ENCODE measurements at regions not wholly inside any gene's neighbourhood (a gene's known extent, or its start where the extent isn't known, plus 50 kb on each side); places are given as distances from the start of the nearest gene placed in this dataset.

- H3K4me3 Mint-ChIP-seq (ENCODE audit: unreplicated experiment), result no peak overlapping the region
- no peaks in the 10 kb centered on the region for H3K9me3 Mint-ChIP-seq (ENCODE audit: unreplicated experiment)
- H3K27ac Mint-ChIP-seq (ENCODE audit: unreplicated experiment), result no peak overlapping the region
- no peaks in the 10 kb centered on the region for H3K36me3 Mint-ChIP-seq (ENCODE audit: low read depth, unreplicated experiment)
- no peak for TF ChIP-seq CTCF (IDR thresholded peaks at IDR 0.05; ENCODE audit: unreplicated experiment)
- H3K27me3 Mint-ChIP-seq (ENCODE audit: unreplicated experiment), result no peaks in the 10 kb centered on the region
- H3K4me1 Mint-ChIP-seq (ENCODE audit: unreplicated experiment), result peaks cover 4% of the 10 kb centered on the region
- no peak for DNase-seq (ENCODE audit: low spot score)
These were observed 336.7 kb upstream of the ZFHX3 start for GRCh38 chr16:73384506-73385089.

GRCh38 chr16:73383988-73384365 is 336.0 kb upstream of the ZFHX3 start:
- DNase-seq (ENCODE audit: low spot score), result no peak
- Mint-ChIP-seq H3K36me3 (ENCODE audit: low read depth, unreplicated experiment) (no peaks in the 10 kb centered on the region), H3K27ac (ENCODE audit: unreplicated experiment) (no peak overlapping the region), H3K4me3 (ENCODE audit: unreplicated experiment) (no peak overlapping the region), H3K9me3 (ENCODE audit: unreplicated experiment) (no peaks in the 10 kb centered on the region), H3K27me3 (ENCODE audit: unreplicated experiment) (no peaks in the 10 kb centered on the region), H3K4me1 (ENCODE audit: unreplicated experiment) (peaks cover 4% of the 10 kb centered on the region)
- no peak for TF ChIP-seq CTCF (IDR thresholded peaks at IDR 0.05; ENCODE audit: unreplicated experiment)

GRCh38 chr16:73383195-73383987 is 335.5 kb upstream of the ZFHX3 start:
- Mint-ChIP-seq H3K36me3 (ENCODE audit: low read depth, unreplicated experiment) (no peaks in the 10 kb centered on the region), H3K27me3 (ENCODE audit: unreplicated experiment) (no peaks in the 10 kb centered on the region), H3K9me3 (ENCODE audit: unreplicated experiment) (no peaks in the 10 kb centered on the region), H3K27ac (ENCODE audit: unreplicated experiment) (no peak overlapping the region), H3K4me3 (ENCODE audit: unreplicated experiment) (no peak overlapping the region), H3K4me1 (ENCODE audit: unreplicated experiment) (peaks cover 4% of the 10 kb centered on the region)
- DNase-seq (ENCODE audit: low spot score), result no peak
- no peak for TF ChIP-seq CTCF (IDR thresholded peaks at IDR 0.05; ENCODE audit: unreplicated experiment)

GRCh38 chr16:73378471-73378870 is 330.5 kb upstream of the ZFHX3 start:
- Mint-ChIP-seq H3K4me3 (ENCODE audit: unreplicated experiment) (no peak overlapping the region), H3K36me3 (ENCODE audit: low read depth, unreplicated experiment) (no peaks in the 10 kb centered on the region), H3K27me3 (ENCODE audit: unreplicated experiment) (no peaks in the 10 kb centered on the region), H3K9me3 (ENCODE audit: unreplicated experiment) (no peaks in the 10 kb centered on the region), H3K27ac (ENCODE audit: unreplicated experiment) (no peak overlapping the region), H3K4me1 (ENCODE audit: unreplicated experiment) (no peaks in the 10 kb centered on the region)
- DNase-seq (ENCODE audit: low spot score), result no peak
- no peak for TF ChIP-seq CTCF (IDR thresholded peaks at IDR 0.05; ENCODE audit: unreplicated experiment)
